ENCODE measurements at regions not wholly inside any gene's neighbourhood (a gene's known extent, or its start where the extent isn't known, plus 50 kb on each side); places are given as distances from the start of the nearest gene placed in this dataset.

- TF ChIP-seq, protein P1, sequence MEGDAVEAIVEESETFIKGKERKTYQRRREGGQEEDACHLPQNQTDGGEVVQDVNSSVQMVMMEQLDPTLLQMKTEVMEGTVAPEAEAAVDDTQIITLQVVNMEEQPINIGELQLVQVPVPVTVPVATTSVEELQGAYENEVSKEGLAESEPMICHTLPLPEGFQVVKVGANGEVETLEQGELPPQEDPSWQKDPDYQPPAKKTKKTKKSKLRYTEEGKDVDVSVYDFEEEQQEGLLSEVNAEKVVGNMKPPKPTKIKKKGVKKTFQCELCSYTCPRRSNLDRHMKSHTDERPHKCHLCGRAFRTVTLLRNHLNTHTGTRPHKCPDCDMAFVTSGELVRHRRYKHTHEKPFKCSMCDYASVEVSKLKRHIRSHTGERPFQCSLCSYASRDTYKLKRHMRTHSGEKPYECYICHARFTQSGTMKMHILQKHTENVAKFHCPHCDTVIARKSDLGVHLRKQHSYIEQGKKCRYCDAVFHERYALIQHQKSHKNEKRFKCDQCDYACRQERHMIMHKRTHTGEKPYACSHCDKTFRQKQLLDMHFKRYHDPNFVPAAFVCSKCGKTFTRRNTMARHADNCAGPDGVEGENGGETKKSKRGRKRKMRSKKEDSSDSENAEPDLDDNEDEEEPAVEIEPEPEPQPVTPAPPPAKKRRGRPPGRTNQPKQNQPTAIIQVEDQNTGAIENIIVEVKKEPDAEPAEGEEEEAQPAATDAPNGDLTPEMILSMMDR (IDR thresholded peaks at IDR 0.05) = no peak
- TF ChIP-seq POLR2A (IDR thresholded peaks at IDR 0.05) = no peak
Measured at GRCh38 chr20:7629880-7630279, 310.4 kb downstream of the HAO1 start.

Data from Peyer's patch (tissue), 4 donors.